GM18499 (cell line): ENCODE measurements at regions not wholly inside any gene's neighbourhood (a gene's known extent, or its start where the extent isn't known, plus 50 kb on each side); places are given as distances from the start of the nearest gene placed in this dataset.
"Not testable (repeated sequence)": the region's sequence is repeated elsewhere in the genome, so short reads cannot be mapped to it uniquely, and the experiment has no call there.

Source experiments
- ATAC-seq: cut with Tn5 transposase; IDR thresholded peaks from one replicate; pipeline ENCODE4 v1.9.1; 2021; ENCODE audit warnings: moderate number of reproducible peaks; ENCODE audit not compliant: insufficient read depth, unreplicated experiment

GRCh38 chr5:148880197-148880596 lies 53.8 kb downstream of the ADRB2 start:
- ATAC-seq = no peak

GRCh38 chr5:148880696-148881095 lies 54.3 kb downstream of the ADRB2 start:
- no peak for ATAC-seq

- ATAC-seq = no peak
Measured at GRCh38 chr5:148882332-148882731, 55.9 kb downstream of the ADRB2 start.

GRCh38 chr5:148884339-148885020 lies 58.1 kb downstream of the ADRB2 start:
- no peak for ATAC-seq

GRCh38 chr5:148887123-148887881 lies 60.9 kb downstream of the ADRB2 start:
- no peak for ATAC-seq

GRCh38 chr5:148889936-148890335 lies 63.5 kb downstream of the ADRB2 start:
- ATAC-seq = not testable (repeated sequence)

- not testable (repeated sequence) for ATAC-seq
Measured at GRCh38 chr5:148895441-148895840, 69.0 kb downstream of the ADRB2 start.

GRCh38 chr5:148897842-148898241 lies 71.4 kb downstream of the ADRB2 start:
- no peak for ATAC-seq

DNA sequence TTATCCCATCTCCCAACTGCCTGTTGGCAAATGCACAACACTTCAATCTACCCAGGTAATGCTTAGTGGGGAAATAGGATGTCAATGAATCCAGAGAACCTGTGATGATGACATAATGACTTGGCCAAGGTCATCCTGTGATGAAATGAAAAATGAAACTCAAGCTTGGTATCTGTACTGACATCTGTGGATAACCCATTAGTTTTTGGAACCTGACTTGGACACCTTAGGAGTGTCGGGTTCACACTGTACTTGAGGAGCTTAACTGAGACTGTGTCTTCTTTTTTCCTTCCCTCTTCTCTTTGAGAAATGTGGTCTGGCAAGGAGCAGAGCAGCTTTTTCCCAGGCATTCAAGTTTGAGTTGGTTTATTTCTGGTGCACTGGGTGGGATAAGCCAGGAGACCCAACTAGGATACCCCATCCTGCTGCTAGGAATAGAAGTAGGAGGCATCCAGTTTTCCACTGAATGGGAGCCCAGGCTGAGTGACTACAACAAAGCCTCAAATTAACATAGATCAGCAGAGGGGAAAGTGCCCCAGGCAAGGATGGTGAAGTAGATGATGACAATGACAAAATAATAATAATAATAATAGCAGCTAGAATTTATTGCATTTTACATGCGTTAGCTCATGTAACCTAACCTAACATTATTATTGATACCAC lies 72.1 kb downstream of the ADRB2 start:
- ATAC-seq = no peak

GRCh38 chr5:148899993-148900392 lies 73.6 kb downstream of the ADRB2 start:
- no peak for ATAC-seq

- ATAC-seq = no peak
Measured at GRCh38 chr5:148902478-148902877, 76.1 kb downstream of the ADRB2 start.

DNA sequence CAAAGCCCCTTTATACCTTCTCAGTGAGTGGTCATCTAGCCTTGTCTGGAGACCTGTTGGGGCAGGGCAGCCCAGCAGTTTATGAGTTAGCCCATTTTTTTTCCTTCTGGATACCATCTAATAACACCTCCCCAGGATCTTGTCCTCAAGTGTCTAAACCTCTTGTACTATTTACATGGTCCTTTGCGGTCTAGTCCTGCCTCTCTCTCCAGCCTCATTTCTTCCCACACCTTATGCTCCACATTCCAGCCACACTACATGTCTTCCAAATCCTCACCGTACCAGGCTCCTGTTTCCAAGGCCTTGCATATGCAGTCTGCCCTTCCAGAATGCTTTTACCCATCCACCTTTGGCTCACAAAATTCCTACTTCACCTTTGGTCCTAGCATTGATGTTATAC lies 77.2 kb downstream of the ADRB2 start:
- no peak for ATAC-seq

GRCh38 chr5:148904440-148904839 lies 78.0 kb downstream of the ADRB2 start:
- ATAC-seq = no peak

GRCh38 chr5:148905541-148905940 lies 79.1 kb downstream of the ADRB2 start:
- no peak for ATAC-seq

DNA sequence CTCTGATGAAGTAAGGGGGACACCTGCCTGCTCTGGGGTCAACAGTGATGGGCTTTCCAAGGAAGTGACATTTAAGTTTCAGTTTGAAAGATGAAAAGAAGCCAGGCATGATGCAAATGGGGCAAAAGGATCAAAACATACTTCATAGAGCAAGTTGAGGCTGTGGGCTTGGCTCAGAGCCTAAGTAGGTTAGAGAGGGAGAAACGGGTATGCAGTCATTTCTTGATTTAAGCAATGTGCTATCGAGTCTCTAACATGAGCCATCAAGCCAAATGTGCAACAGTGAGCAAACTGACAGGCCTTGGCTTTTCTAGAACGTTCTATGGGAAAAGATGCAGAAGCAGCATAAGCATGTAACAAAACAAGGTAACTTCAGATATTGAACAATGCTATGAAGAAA lies 80.6 kb downstream of the ADRB2 start:
- no peak for ATAC-seq

- no peak for ATAC-seq
Measured at GRCh38 chr5:148909040-148909439, 82.6 kb downstream of the ADRB2 start.

GRCh38 chr5:148909766-148910165 lies 83.4 kb downstream of the ADRB2 start:
- ATAC-seq = no peak

DNA sequence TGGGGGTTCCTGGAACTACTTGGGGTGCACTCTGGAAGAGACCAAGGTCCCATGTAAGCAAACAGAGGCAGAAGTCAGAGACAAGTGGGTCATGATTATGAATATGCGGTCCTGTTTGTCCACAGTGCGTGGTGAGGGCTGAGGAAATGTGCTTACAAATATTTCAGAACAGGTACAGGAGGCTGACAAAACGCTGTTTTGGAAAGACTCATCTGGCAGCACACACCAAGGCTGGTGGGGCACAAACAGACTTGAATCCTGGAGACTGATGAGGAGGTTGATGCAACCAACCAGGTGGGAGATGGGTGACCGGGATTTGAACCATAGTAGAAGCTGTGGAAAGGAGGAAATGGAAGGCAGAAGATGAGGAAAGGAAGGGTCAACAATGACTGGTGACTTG lies 83.8 kb downstream of the ADRB2 start:
- no peak for ATAC-seq

DNA sequence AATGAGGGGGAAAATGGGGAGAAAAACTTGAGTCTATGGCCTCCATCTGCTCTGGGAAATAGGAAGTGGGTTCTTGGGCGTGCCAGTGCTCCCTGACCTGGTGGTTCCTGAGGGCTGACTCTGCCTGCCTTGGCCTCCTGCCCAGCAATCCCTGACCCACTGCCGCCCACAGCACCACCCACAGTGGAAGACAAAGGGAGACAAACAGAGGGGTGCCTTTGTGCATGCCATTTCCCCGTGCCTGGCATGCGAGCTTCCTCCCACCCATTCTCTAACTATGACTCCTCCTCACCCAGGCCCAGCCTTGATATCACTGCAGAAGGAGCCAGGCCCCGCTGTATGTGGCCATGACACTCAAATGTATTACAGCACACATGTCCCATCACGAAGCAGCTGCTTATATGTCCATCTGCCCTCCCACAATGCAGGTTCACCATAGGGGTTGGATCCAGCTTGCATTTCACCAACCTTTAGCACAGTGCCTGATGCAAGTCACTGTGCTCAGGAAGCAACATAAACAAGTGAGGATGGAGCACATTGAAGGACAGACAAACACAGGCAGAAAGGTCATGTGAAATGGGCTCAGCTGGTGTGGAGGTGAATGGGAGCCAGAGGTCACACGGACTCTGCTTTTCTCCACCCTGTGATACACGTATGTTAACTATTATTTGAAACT lies 84.4 kb downstream of the ADRB2 start:
- ATAC-seq = no peak

DNA sequence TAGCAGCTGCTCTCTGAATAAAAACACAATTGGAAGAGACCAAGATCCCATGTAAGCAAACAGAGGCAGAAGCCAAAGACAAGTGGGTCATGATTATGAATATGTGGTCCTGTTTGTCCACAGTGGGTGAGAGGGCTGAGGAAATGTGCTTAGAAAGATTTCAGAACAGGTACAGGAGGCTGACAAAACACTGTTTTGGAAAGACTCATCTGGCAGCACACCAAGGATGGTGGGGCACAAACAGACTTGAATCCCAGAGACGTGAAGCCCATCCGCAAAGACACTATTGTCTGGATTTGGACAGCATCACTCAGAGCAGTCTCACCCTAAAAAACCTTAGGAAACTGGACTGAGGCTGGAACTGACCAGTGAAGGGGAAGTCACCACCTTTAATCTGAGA lies 85.0 kb downstream of the ADRB2 start:
- ATAC-seq = no peak

DNA sequence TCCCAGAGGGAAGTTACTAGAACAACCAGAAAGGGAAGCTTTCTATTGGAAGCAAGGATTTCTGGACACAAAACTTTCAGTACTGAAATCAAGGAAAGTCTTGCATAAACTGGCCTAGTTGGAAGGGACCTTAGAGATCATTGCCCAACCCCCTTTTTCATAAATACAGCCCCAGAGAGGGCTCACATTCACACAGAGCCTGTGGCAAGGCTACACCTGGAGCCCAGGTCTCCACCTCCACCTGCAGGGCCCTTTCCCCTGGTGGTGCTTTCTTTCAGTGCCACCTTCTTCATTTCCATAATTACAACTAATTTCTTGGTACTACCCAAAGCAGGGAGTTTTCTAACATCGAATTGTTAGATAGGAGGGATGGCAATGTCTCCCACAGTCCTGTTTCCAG lies 85.7 kb downstream of the ADRB2 start:
- ATAC-seq = no peak
